T-cell (primary cell): ENCODE measurements at regions not wholly inside any gene's neighbourhood (a gene's known extent, or its start where the extent isn't known, plus 50 kb on each side); places are given as distances from the start of the nearest gene placed in this dataset.

Experiments used
- ATAC-seq, 4 experiments: fragments of 200-7000 bp in 3 of 4; fragments of 150-1000 bp in 1 of 4; cut with Tn5 transposase; replicated peaks in 1 of 4; 1 replicate in 3 of 4; 2 replicates in 1 of 4; pipeline ENCODE4 v1.10.0; 2021; ENCODE audit warnings: moderate library complexity in 3 of 4, mild to moderate bottlenecking in 2 of 4, moderate number of reproducible peaks in 1 of 4
- CTCF ChIA-PET, 2 donors: fragments of 300-600 bp; sonication (Branson Sonifier 250); formaldehyde crosslinking; loops; one replicate each; lab custom pipeline; 2022; ENCODE audit warnings: antibody characterized with exemption in 2 of 2; lab: Charles Lee
- POLR2A ChIA-PET, 2 donors: fragments of 300-600 bp; sonication (Branson Sonifier 250); formaldehyde crosslinking; loops; one replicate each; lab custom pipeline; 2022; ENCODE audit warnings: antibody characterized with exemption in 2 of 2; lab: Charles Lee
- DNase-seq, 35 experiments: peaks; one replicate each; pipeline versions ENCODE4 v3.0.0 to v3.0.0-alpha.2; 2013 to 2023
- H3K27ac ChIP-seq: one replicate; pipeline ENCODE4 v1.5.1; 2013; ENCODE audit warnings: low read length
- H3K27me3 ChIP-seq, 2 experiments: replicated peaks in 1 of 2; 1 replicate in 1 of 2; 2 replicates in 1 of 2; pipeline versions ENCODE4 v1.6.1 to v1.7.0; 2013; ENCODE audit warnings: low read length in 1 of 2, mixed read lengths in 1 of 2; ENCODE audit not compliant: control insufficient read depth in 2 of 2, insufficient read depth in 2 of 2; ENCODE audit errors: extremely low read depth in 1 of 2
- H3K36me3 ChIP-seq, 2 donors: 1 replicate in 1 of 2; 2 replicates in 1 of 2; pipeline versions ENCODE4 v1.6.1 to v1.7.0; 2013; ENCODE audit warnings: low read length in 1 of 2; ENCODE audit not compliant: control insufficient read depth in 2 of 2, insufficient read depth in 1 of 2; ENCODE audit errors: extremely low read depth in 1 of 2
- H3K4me1 ChIP-seq, 2 experiments: 1 replicate in 1 of 2; 2 replicates in 1 of 2; pipeline versions ENCODE4 v1.6.1 to v1.7.0; 2013; ENCODE audit warnings: low read length in 2 of 2, mixed read lengths in 1 of 2; ENCODE audit not compliant: insufficient read depth in 2 of 2, control insufficient read depth in 1 of 2; ENCODE audit errors: extremely low read depth in 1 of 2
- H3K4me3 ChIP-seq, 2 donors: 1 replicate in 1 of 2; 2 replicates in 1 of 2; pipeline versions ENCODE4 v1.5.1 to v1.7.0; 2013; ENCODE audit warnings: mild to moderate bottlenecking in 2 of 2, low read length in 1 of 2, moderate library complexity in 1 of 2; ENCODE audit not compliant: control insufficient read depth in 1 of 2; ENCODE audit errors: extremely low read depth in 1 of 2
- H3K9me3 ChIP-seq: 2 replicates; pipeline ENCODE4 v1.7.0; 2013
- H3K27ac Mint-ChIP-seq, 2 donors: one replicate each; pipeline ENCODE4 v1.8.0; 2020 to 2021; ENCODE audit warnings: mild to moderate bottlenecking in 2 of 2, mixed read lengths in 2 of 2
- H3K27me3 Mint-ChIP-seq, 2 donors: one replicate each; pipeline ENCODE4 v1.8.0; 2021 to 2022; ENCODE audit warnings: mixed read lengths in 2 of 2
- H3K36me3 Mint-ChIP-seq: one replicate; pipeline ENCODE4 v1.8.0; 2021; ENCODE audit warnings: mixed read lengths
- H3K4me1 Mint-ChIP-seq, 3 donors: one replicate each; pipeline ENCODE4 v1.8.0; 2020 to 2022; ENCODE audit warnings: mixed read lengths in 3 of 3, mild to moderate bottlenecking in 1 of 3
- H3K4me3 Mint-ChIP-seq, 3 donors: one replicate each; pipeline ENCODE4 v1.8.0; 2020 to 2022; ENCODE audit warnings: mild to moderate bottlenecking in 3 of 3, mixed read lengths in 3 of 3, moderate library complexity in 3 of 3
- H3K9me3 Mint-ChIP-seq, 3 donors: one replicate each; pipeline ENCODE4 v1.8.0; 2020 to 2022; ENCODE audit warnings: mixed read lengths in 3 of 3
- WGBS: methylation state at CpG from one replicate; pipeline ENCODE4 v1.1.5; 2013; ENCODE audit warnings: missing lambda C conversion rate; ENCODE audit not compliant: insufficient coverage; 5-methylcytosine and 5-hydroxymethylcytosine counted together

- ChIA-PET POLR2A (no interaction called here), CTCF (no interaction called here)
- Histone ChIP-seq H3K27me3 (peaks cover 2 to 40% of the 10 kb centered on the region in 2 experiments), H3K9me3 (no peaks in the 10 kb centered on the region), H3K4me3 (no peak overlapping the region), H3K36me3 (no peaks in the 10 kb centered on the region), H3K4me1 (no peaks in the 10 kb centered on the region), H3K27ac (no peak overlapping the region)
- no peak overlapping the region for H3K4me3 Mint-ChIP-seq
- H3K27me3 Mint-ChIP-seq, result peaks cover 33 to 37% of the 10 kb centered on the region in 2 donors
- ATAC-seq, result no peak
- H3K4me1 Mint-ChIP-seq, result no peaks in the 10 kb centered on the region
- no peak overlapping the region for H3K27ac Mint-ChIP-seq
- H3K9me3 Mint-ChIP-seq, result no peaks in the 10 kb centered on the region
- no peaks in the 10 kb centered on the region for H3K36me3 Mint-ChIP-seq
- 61% methylated on average over 9 of the region's 13 CpGs for WGBS
- DNase-seq, result no peak
Observed at GRCh38 chr17:45690625-45691275, 93.4 kb upstream of the CRHR1 start.

GRCh38 chr17:45692661-45693060, 91.5 kb upstream of the CRHR1 start:
- POLR2A ChIA-PET, result no interaction called here

GRCh38 chr17:45693792-45694191, 90.3 kb upstream of the CRHR1 start:
- Histone ChIP-seq H3K4me1 (no peaks in the 10 kb centered on the region), H3K4me3 (no peak overlapping the region), H3K27me3 (peaks cover 2 to 28% of the 10 kb centered on the region in 2 experiments), H3K36me3 (no peaks in the 10 kb centered on the region), H3K9me3 (no peaks in the 10 kb centered on the region), H3K27ac (no peak overlapping the region)
- DNase-seq (no peak), ATAC-seq (no peak)
- Mint-ChIP-seq H3K36me3 (no peaks in the 10 kb centered on the region), H3K27me3 (peaks cover 42 to 43% of the 10 kb centered on the region in 2 donors), H3K27ac (no peak overlapping the region), H3K4me3 (no peak overlapping the region), H3K4me1 (no peaks in the 10 kb centered on the region), H3K9me3 (no peaks in the 10 kb centered on the region)
- ChIA-PET POLR2A (no interaction called here), CTCF (no interaction called here)

More at GRCh38 chr17:45692661-45693060, 91.5 kb upstream of the CRHR1 start:
- H3K27me3 Mint-ChIP-seq, result peaks cover 34 to 40% of the 10 kb centered on the region in 2 donors
- H3K4me1 Mint-ChIP-seq, result no peaks in the 10 kb centered on the region
- no peak for DNase-seq
- no peak overlapping the region for H3K27ac ChIP-seq
- no peaks in the 10 kb centered on the region for H3K9me3 Mint-ChIP-seq
- WGBS, result no CpG with 5 or more reads among the region's 4 CpGs
- H3K27me3 ChIP-seq, result peaks cover 2 to 35% of the 10 kb centered on the region in 2 experiments
- no peak overlapping the region for H3K4me3 ChIP-seq
- H3K36me3 Mint-ChIP-seq, result no peaks in the 10 kb centered on the region
- H3K36me3 ChIP-seq, result no peaks in the 10 kb centered on the region
- ATAC-seq, result no peak
- CTCF ChIA-PET, result no interaction called here
- H3K27ac Mint-ChIP-seq, result no peak overlapping the region
- no peaks in the 10 kb centered on the region for H3K9me3 ChIP-seq
- H3K4me1 ChIP-seq, result no peaks in the 10 kb centered on the region
- no peak overlapping the region for H3K4me3 Mint-ChIP-seq

- CTCF ChIA-PET, result no interaction called here
- Mint-ChIP-seq H3K9me3 (no peaks in the 10 kb centered on the region), H3K4me3 (no peak overlapping the region), H3K4me1 (no peaks in the 10 kb centered on the region), H3K27ac (no peak overlapping the region), H3K27me3 (peaks cover 35 to 39% of the 10 kb centered on the region in 2 donors), H3K36me3 (no peaks in the 10 kb centered on the region)
- POLR2A ChIA-PET, result interaction anchor here in 1 of 2 donors (0.6 kb wide), 1 partner anchor 962 kb away, joined by 3 read pairs; no protein-coding TSS in a partner anchor
- no peak for ATAC-seq
- no peaks in the 10 kb centered on the region for H3K9me3 ChIP-seq
- no peak overlapping the region for H3K4me3 ChIP-seq
- no peak for DNase-seq
- no peaks in the 10 kb centered on the region for H3K4me1 ChIP-seq
- no peaks in the 10 kb centered on the region for H3K36me3 ChIP-seq
- peaks cover 0 to 20% of the 10 kb centered on the region in 2 experiments for H3K27me3 ChIP-seq
- no peak overlapping the region for H3K27ac ChIP-seq
Observed at GRCh38 chr17:45696442-45696841, 87.7 kb upstream of the CRHR1 start.

- Mint-ChIP-seq H3K27me3 (peaks cover 34 to 42% of the 10 kb centered on the region in 2 donors), H3K4me1 (no peaks in the 10 kb centered on the region), H3K4me3 (no peak overlapping the region), H3K27ac (no peak overlapping the region), H3K9me3 (no peaks in the 10 kb centered on the region), H3K36me3 (no peaks in the 10 kb centered on the region)
- ChIA-PET POLR2A (interaction anchor here in 1 of 2 donors (0.6 kb wide), 1 partner anchor 16 kb away, joined by 3 read pairs; no protein-coding TSS in a partner anchor), CTCF (no interaction called here)
- Histone ChIP-seq H3K9me3 (no peaks in the 10 kb centered on the region), H3K4me1 (no peaks in the 10 kb centered on the region), H3K4me3 (no peak overlapping the region), H3K27ac (no peak overlapping the region), H3K27me3 (peaks cover 0 to 17% of the 10 kb centered on the region in 2 experiments), H3K36me3 (no peaks in the 10 kb centered on the region)
- ATAC-seq (no peak), DNase-seq (no peak)
- no CpG with 5 or more reads among the region's 1 CpG for WGBS
Observed at GRCh38 chr17:45697076-45697475, 87.0 kb upstream of the CRHR1 start.

GRCh38 chr17:45700171-45701090, 83.7 kb upstream of the CRHR1 start:
- no peak overlapping the region for H3K27ac ChIP-seq
- no peaks in the 10 kb centered on the region for H3K36me3 Mint-ChIP-seq
- H3K4me1 Mint-ChIP-seq, result no peaks in the 10 kb centered on the region
- H3K27ac Mint-ChIP-seq, result no peak overlapping the region
- H3K27me3 ChIP-seq, result peaks cover 0 to 20% of the 10 kb centered on the region in 2 experiments
- no peak overlapping the region for H3K4me3 Mint-ChIP-seq
- no peak for ATAC-seq
- CTCF ChIA-PET, result interaction anchor here in 1 of 2 donors (0.6 to 0.7 kb wide), 2 partner anchors 65 to 1700 kb away, joined by 3 read pairs; no protein-coding TSS in a partner anchor
- POLR2A ChIA-PET, result no interaction called here
- no peaks in the 10 kb centered on the region for H3K36me3 ChIP-seq
- H3K9me3 Mint-ChIP-seq, result no peaks in the 10 kb centered on the region
- H3K9me3 ChIP-seq, result no peaks in the 10 kb centered on the region
- no peak overlapping the region for H3K4me3 ChIP-seq
- H3K4me1 ChIP-seq, result no peaks in the 10 kb centered on the region
- whole genome bisulfite sequencing, result 65% methylated on average over 3 of the region's 7 CpGs
- DNase-seq, result no peak
- H3K27me3 Mint-ChIP-seq, result peaks cover 42 to 48% of the 10 kb centered on the region in 2 donors
